ENCODE measurements at regions not wholly inside any gene's neighbourhood (a gene's known extent, or its start where the extent isn't known, plus 50 kb on each side); places are given as distances from the start of the nearest gene placed in this dataset.
A peak's percentile ranks its signal among the peaks of the same experiment; 100 is the strongest.

DNA sequence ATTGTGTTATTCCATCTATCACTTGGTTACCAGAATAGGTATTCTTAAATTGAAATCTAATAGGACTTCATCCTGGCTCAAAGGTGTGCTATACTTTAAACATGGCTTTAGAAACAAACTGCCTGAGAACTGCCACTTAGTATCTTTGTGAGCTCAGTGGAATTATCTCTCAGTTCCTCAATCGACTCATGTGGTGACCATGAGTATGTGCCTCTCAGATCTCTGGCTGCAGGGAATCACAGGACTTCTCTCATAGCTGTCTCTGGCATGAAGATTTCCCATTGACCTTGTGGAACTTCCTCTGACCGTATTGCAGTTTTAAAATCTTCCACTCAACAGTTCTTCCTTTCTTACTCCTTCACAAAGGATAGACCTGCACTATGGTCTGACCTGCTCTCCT lies 681.9 kb upstream of the BOD1L1 start:
- Mint-ChIP-seq H3K4me1 (peaks cover 8% of the 10 kb centered on the region), H3K9me3 (no peaks in the 10 kb centered on the region), H3K27ac (no peak overlapping the region), H3K4me3 (no peak overlapping the region), H3K36me3 (ENCODE audit: low read depth) (no peaks in the 10 kb centered on the region), H3K27me3 (ENCODE audit: insufficient read depth, low read depth, poor library complexity) (peaks cover 2% of the 10 kb centered on the region)
- Histone ChIP-seq H3K27ac (ENCODE audit: low read depth) (no peak overlapping the region), H3K4me3 (no peak overlapping the region), H3K9me2 (ENCODE audit: insufficient read depth) (peaks cover 19% of the 10 kb centered on the region), H3K27me3 (ENCODE audit: insufficient read depth) (no peaks in the 10 kb centered on the region), H3K4me2 (no peak overlapping the region), H2AFZ (0 out of 2 replicates have a peak overlapping the region, but pooled peaks have one; percentile 18), H3F3A (replicated peaks; ENCODE audit: low read depth) (no peaks in the 10 kb centered on the region), H3K36me3 (ENCODE audit: insufficient read depth) (no peaks in the 10 kb centered on the region), H3K79me2 (replicated peaks; ENCODE audit: insufficient read depth) (no peaks in the 10 kb centered on the region), H3K4me1 (ENCODE audit: insufficient read depth) (no peaks in the 10 kb centered on the region), H4K20me1 (replicated peaks; ENCODE audit: insufficient read depth) (no peaks in the 10 kb centered on the region)
- TF ChIP-seq CREB1 (CRISPR knock-in tag; IDR thresholded peaks at IDR 0.05; ENCODE audit: low read depth) = no peak
- no peak for TF ChIP-seq EZH2 (IDR thresholded peaks at IDR 0.05; ENCODE audit: low read depth, unreplicated experiment)
- no peak for TF ChIP-seq EZH2phosphoT487 (IDR thresholded peaks at IDR 0.05; ENCODE audit: unreplicated experiment)
- TF ChIP-seq, protein P1, sequence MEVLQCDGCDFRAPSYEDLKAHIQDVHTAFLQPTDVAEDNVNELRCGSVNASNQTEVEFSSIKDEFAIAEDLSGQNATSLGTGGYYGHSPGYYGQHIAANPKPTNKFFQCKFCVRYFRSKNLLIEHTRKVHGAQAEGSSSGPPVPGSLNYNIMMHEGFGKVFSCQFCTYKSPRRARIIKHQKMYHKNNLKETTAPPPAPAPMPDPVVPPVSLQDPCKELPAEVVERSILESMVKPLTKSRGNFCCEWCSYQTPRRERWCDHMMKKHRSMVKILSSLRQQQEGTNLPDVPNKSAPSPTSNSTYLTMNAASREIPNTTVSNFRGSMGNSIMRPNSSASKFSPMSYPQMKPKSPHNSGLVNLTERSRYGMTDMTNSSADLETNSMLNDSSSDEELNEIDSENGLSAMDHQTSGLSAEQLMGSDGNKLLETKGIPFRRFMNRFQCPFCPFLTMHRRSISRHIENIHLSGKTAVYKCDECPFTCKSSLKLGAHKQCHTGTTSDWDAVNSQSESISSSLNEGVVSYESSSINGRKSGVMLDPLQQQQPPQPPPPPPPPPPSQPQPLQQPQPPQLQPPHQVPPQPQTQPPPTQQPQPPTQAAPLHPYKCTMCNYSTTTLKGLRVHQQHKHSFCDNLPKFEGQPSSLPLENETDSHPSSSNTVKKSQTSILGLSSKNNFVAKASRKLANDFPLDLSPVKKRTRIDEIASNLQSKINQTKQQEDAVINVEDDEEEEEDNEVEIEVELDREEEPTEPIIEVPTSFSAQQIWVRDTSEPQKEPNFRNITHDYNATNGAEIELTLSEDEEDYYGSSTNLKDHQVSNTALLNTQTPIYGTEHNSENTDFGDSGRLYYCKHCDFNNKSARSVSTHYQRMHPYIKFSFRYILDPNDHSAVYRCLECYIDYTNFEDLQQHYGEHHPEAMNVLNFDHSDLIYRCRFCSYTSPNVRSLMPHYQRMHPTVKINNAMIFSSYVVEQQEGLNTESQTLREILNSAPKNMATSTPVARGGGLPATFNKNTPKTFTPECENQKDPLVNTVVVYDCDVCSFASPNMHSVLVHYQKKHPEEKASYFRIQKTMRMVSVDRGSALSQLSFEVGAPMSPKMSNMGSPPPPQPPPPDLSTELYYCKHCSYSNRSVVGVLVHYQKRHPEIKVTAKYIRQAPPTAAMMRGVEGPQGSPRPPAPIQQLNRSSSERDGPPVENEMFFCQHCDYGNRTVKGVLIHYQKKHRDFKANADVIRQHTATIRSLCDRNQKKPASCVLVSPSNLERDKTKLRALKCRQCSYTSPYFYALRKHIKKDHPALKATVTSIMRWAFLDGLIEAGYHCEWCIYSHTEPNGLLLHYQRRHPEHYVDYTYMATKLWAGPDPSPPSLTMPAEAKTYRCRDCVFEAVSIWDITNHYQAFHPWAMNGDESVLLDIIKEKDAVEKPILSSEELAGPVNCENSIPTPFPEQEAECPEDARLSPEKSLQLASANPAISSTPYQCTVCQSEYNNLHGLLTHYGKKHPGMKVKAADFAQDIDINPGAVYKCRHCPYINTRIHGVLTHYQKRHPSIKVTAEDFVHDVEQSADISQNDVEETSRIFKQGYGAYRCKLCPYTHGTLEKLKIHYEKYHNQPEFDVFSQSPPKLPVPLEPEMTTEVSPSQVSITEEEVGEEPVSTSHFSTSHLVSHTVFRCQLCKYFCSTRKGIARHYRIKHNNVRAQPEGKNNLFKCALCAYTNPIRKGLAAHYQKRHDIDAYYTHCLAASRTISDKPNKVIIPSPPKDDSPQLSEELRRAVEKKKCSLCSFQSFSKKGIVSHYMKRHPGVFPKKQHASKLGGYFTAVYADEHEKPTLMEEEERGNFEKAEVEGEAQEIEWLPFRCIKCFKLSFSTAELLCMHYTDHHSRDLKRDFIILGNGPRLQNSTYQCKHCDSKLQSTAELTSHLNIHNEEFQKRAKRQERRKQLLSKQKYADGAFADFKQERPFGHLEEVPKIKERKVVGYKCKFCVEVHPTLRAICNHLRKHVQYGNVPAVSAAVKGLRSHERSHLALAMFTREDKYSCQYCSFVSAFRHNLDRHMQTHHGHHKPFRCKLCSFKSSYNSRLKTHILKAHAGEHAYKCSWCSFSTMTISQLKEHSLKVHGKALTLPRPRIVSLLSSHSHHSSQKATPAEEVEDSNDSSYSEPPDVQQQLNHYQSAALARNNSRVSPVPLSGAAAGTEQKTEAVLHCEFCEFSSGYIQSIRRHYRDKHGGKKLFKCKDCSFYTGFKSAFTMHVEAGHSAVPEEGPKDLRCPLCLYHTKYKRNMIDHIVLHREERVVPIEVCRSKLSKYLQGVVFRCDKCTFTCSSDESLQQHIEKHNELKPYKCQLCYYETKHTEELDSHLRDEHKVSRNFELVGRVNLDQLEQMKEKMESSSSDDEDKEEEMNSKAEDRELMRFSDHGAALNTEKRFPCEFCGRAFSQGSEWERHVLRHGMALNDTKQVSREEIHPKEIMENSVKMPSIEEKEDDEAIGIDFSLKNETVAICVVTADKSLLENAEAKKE (CRISPR knock-in tag; IDR thresholded peaks at IDR 0.05) = no peak
- TF ChIP-seq, protein P2, sequence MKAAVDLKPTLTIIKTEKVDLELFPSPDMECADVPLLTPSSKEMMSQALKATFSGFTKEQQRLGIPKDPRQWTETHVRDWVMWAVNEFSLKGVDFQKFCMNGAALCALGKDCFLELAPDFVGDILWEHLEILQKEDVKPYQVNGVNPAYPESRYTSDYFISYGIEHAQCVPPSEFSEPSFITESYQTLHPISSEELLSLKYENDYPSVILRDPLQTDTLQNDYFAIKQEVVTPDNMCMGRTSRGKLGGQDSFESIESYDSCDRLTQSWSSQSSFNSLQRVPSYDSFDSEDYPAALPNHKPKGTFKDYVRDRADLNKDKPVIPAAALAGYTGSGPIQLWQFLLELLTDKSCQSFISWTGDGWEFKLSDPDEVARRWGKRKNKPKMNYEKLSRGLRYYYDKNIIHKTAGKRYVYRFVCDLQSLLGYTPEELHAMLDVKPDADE (IDR thresholded peaks at IDR 0.05) = no peak
- TF ChIP-seq, protein P3, sequence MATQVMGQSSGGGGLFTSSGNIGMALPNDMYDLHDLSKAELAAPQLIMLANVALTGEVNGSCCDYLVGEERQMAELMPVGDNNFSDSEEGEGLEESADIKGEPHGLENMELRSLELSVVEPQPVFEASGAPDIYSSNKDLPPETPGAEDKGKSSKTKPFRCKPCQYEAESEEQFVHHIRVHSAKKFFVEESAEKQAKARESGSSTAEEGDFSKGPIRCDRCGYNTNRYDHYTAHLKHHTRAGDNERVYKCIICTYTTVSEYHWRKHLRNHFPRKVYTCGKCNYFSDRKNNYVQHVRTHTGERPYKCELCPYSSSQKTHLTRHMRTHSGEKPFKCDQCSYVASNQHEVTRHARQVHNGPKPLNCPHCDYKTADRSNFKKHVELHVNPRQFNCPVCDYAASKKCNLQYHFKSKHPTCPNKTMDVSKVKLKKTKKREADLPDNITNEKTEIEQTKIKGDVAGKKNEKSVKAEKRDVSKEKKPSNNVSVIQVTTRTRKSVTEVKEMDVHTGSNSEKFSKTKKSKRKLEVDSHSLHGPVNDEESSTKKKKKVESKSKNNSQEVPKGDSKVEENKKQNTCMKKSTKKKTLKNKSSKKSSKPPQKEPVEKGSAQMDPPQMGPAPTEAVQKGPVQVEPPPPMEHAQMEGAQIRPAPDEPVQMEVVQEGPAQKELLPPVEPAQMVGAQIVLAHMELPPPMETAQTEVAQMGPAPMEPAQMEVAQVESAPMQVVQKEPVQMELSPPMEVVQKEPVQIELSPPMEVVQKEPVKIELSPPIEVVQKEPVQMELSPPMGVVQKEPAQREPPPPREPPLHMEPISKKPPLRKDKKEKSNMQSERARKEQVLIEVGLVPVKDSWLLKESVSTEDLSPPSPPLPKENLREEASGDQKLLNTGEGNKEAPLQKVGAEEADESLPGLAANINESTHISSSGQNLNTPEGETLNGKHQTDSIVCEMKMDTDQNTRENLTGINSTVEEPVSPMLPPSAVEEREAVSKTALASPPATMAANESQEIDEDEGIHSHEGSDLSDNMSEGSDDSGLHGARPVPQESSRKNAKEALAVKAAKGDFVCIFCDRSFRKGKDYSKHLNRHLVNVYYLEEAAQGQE (IDR thresholded peaks at IDR 0.05; ENCODE audit: unreplicated experiment) = no peak
- no peak for TF ChIP-seq STAT1 (IDR thresholded peaks at IDR 0.05; ENCODE audit: unreplicated experiment)
- no peak for TF ChIP-seq POLR2AphosphoS5 (IDR thresholded peaks at IDR 0.05; ENCODE audit: low read depth)
- ATAC-seq = no peak
- no peak for DNase-seq (ENCODE audit: low spot score)

Data from GM23338 (cell line).